ENCODE measurements at regions not wholly inside any gene's neighbourhood (a gene's known extent, or its start where the extent isn't known, plus 50 kb on each side); places are given as distances from the start of the nearest gene placed in this dataset.

- intact Hi-C loops (cut with DNase I; ENCODE audit: low total_unique reads) (no loop called here), in situ Hi-C loops (cut with MboI; ENCODE audit: low sequenced_read_pairs in 4 of 4) (no loop called here)
- no peak overlapping the region for H3K27ac ChIP-seq
- TF ChIP-seq CTCF (IDR thresholded peaks at IDR 0.05 in 4 of 5, conservative IDR thresholded peaks at IDR 0.05 in 1 of 5) (no peak), POLR2A (IDR thresholded peaks at IDR 0.05) (no peak)
- no peaks in the 10 kb centered on the region for H3K4me1 ChIP-seq
- H3K27me3 ChIP-seq = no peaks in the 10 kb centered on the region
- no peaks in the 10 kb centered on the region for H3K9me3 ChIP-seq
- no peak for DNase-seq
- no peak overlapping the region for H3K4me3 ChIP-seq
- no peak for ATAC-seq
- no peaks in the 10 kb centered on the region for H3K36me3 ChIP-seq
These were observed 703.5 kb downstream of the PDHA2 start for GRCh38 chr4:96543346-96543745.

GRCh38 chr4:96558466-96558865 is 718.6 kb downstream of the PDHA2 start:
- H3K9me3 ChIP-seq = no peaks in the 10 kb centered on the region
- ATAC-seq (no peak), DNase-seq (no peak)
- H3K27ac ChIP-seq = no peak overlapping the region
- no peak for TF ChIP-seq CTCF (IDR thresholded peaks at IDR 0.05 in 4 of 5, conservative IDR thresholded peaks at IDR 0.05 in 1 of 5)
- no peak for TF ChIP-seq POLR2A (IDR thresholded peaks at IDR 0.05)
- no peaks in the 10 kb centered on the region for H3K4me1 ChIP-seq
- intact Hi-C loops (cut with DNase I; ENCODE audit: low total_unique reads) (no loop called here), in situ Hi-C loops (cut with MboI; ENCODE audit: low sequenced_read_pairs in 4 of 4) (no loop called here)
- no peak overlapping the region for H3K4me3 ChIP-seq
- no peaks in the 10 kb centered on the region for H3K36me3 ChIP-seq
- H3K27me3 ChIP-seq = no peaks in the 10 kb centered on the region

- H3K4me3 ChIP-seq = no peak overlapping the region
- no peaks in the 10 kb centered on the region for H3K36me3 ChIP-seq
- H3K4me1 ChIP-seq = no peaks in the 10 kb centered on the region
- ATAC-seq (no peak), DNase-seq (no peak)
- H3K9me3 ChIP-seq = no peaks in the 10 kb centered on the region
- in situ Hi-C loops (cut with MboI; ENCODE audit: low sequenced_read_pairs in 4 of 4) = no loop called here
- TF ChIP-seq CTCF (IDR thresholded peaks at IDR 0.05 in 4 of 5, conservative IDR thresholded peaks at IDR 0.05 in 1 of 5) (no peak), POLR2A (IDR thresholded peaks at IDR 0.05) (no peak)
- intact Hi-C loops (cut with DNase I; ENCODE audit: low total_unique reads) = no loop called here
- H3K27ac ChIP-seq = no peak overlapping the region
- H3K27me3 ChIP-seq = no peaks in the 10 kb centered on the region
These were observed 726.9 kb downstream of the PDHA2 start for GRCh38 chr4:96566755-96567154.

GRCh38 chr4:96585304-96585703 is 745.4 kb downstream of the PDHA2 start:
- no peaks in the 10 kb centered on the region for H3K4me1 ChIP-seq
- H3K9me3 ChIP-seq = no peaks in the 10 kb centered on the region
- intact Hi-C loops (cut with DNase I; ENCODE audit: low total_unique reads) = no loop called here
- in situ Hi-C loops (cut with MboI; ENCODE audit: low sequenced_read_pairs in 4 of 4) = no loop called here
- no peak overlapping the region for H3K4me3 ChIP-seq
- H3K36me3 ChIP-seq = no peaks in the 10 kb centered on the region
- no peak for TF ChIP-seq POLR2A (IDR thresholded peaks at IDR 0.05)
- no peak for TF ChIP-seq CTCF (IDR thresholded peaks at IDR 0.05 in 4 of 5, conservative IDR thresholded peaks at IDR 0.05 in 1 of 5)
- no peak for ATAC-seq
- H3K27ac ChIP-seq = no peak overlapping the region
- DNase-seq = no peak
- H3K27me3 ChIP-seq = no peaks in the 10 kb centered on the region

GRCh38 chr4:96593422-96593821 is 753.5 kb downstream of the PDHA2 start:
- in situ Hi-C loops (cut with MboI; ENCODE audit: low sequenced_read_pairs in 4 of 4) (no loop called here), intact Hi-C loops (cut with DNase I; ENCODE audit: low total_unique reads) (no loop called here)
- Histone ChIP-seq H3K4me1 (no peaks in the 10 kb centered on the region), H3K4me3 (no peak overlapping the region), H3K27ac (no peak overlapping the region), H3K9me3 (no peaks in the 10 kb centered on the region), H3K27me3 (no peaks in the 10 kb centered on the region), H3K36me3 (no peaks in the 10 kb centered on the region)
- ATAC-seq (no peak), DNase-seq (no peak)
- no peak for TF ChIP-seq POLR2A (IDR thresholded peaks at IDR 0.05)
- no peak for TF ChIP-seq CTCF (IDR thresholded peaks at IDR 0.05 in 4 of 5, conservative IDR thresholded peaks at IDR 0.05 in 1 of 5)
